ENCODE measurements at regions not wholly inside any gene's neighbourhood (a gene's known extent, or its start where the extent isn't known, plus 50 kb on each side); places are given as distances from the start of the nearest gene placed in this dataset.

DNA sequence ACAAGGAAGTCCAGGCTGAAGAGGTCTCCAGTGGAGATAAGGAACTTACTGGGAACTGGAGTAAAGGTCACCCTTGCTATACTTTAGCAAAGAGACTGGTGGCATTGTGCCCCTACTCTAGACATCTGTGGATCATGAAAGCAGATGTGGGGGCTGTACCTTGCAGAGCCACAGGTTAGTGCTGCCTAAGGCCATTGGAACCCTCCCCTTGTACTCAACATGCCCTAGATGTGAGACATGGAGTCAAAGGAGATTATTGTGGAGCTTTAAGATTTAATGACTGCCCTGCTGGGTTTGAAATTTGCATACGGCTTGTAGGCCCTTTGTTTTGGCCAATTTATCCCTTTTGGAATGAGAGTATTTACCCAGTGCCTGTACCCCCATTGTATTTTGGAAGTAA is 397.3 kb upstream of the GRIN3A start (continued):
- TF ChIP-seq, protein P1, sequence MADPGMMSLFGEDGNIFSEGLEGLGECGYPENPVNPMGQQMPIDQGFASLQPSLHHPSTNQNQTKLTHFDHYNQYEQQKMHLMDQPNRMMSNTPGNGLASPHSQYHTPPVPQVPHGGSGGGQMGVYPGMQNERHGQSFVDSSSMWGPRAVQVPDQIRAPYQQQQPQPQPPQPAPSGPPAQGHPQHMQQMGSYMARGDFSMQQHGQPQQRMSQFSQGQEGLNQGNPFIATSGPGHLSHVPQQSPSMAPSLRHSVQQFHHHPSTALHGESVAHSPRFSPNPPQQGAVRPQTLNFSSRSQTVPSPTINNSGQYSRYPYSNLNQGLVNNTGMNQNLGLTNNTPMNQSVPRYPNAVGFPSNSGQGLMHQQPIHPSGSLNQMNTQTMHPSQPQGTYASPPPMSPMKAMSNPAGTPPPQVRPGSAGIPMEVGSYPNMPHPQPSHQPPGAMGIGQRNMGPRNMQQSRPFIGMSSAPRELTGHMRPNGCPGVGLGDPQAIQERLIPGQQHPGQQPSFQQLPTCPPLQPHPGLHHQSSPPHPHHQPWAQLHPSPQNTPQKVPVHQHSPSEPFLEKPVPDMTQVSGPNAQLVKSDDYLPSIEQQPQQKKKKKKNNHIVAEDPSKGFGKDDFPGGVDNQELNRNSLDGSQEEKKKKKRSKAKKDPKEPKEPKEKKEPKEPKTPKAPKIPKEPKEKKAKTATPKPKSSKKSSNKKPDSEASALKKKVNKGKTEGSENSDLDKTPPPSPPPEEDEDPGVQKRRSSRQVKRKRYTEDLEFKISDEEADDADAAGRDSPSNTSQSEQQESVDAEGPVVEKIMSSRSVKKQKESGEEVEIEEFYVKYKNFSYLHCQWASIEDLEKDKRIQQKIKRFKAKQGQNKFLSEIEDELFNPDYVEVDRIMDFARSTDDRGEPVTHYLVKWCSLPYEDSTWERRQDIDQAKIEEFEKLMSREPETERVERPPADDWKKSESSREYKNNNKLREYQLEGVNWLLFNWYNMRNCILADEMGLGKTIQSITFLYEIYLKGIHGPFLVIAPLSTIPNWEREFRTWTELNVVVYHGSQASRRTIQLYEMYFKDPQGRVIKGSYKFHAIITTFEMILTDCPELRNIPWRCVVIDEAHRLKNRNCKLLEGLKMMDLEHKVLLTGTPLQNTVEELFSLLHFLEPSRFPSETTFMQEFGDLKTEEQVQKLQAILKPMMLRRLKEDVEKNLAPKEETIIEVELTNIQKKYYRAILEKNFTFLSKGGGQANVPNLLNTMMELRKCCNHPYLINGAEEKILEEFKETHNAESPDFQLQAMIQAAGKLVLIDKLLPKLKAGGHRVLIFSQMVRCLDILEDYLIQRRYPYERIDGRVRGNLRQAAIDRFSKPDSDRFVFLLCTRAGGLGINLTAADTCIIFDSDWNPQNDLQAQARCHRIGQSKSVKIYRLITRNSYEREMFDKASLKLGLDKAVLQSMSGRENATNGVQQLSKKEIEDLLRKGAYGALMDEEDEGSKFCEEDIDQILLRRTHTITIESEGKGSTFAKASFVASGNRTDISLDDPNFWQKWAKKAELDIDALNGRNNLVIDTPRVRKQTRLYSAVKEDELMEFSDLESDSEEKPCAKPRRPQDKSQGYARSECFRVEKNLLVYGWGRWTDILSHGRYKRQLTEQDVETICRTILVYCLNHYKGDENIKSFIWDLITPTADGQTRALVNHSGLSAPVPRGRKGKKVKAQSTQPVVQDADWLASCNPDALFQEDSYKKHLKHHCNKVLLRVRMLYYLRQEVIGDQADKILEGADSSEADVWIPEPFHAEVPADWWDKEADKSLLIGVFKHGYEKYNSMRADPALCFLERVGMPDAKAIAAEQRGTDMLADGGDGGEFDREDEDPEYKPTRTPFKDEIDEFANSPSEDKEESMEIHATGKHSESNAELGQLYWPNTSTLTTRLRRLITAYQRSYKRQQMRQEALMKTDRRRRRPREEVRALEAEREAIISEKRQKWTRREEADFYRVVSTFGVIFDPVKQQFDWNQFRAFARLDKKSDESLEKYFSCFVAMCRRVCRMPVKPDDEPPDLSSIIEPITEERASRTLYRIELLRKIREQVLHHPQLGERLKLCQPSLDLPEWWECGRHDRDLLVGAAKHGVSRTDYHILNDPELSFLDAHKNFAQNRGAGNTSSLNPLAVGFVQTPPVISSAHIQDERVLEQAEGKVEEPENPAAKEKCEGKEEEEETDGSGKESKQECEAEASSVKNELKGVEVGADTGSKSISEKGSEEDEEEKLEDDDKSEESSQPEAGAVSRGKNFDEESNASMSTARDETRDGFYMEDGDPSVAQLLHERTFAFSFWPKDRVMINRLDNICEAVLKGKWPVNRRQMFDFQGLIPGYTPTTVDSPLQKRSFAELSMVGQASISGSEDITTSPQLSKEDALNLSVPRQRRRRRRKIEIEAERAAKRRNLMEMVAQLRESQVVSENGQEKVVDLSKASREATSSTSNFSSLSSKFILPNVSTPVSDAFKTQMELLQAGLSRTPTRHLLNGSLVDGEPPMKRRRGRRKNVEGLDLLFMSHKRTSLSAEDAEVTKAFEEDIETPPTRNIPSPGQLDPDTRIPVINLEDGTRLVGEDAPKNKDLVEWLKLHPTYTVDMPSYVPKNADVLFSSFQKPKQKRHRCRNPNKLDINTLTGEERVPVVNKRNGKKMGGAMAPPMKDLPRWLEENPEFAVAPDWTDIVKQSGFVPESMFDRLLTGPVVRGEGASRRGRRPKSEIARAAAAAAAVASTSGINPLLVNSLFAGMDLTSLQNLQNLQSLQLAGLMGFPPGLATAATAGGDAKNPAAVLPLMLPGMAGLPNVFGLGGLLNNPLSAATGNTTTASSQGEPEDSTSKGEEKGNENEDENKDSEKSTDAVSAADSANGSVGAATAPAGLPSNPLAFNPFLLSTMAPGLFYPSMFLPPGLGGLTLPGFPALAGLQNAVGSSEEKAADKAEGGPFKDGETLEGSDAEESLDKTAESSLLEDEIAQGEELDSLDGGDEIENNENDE (IDR thresholded peaks at IDR 0.05; ENCODE audit: insufficient replicate concordance, low read length): no peak
- no peak for TF ChIP-seq SRF (IDR thresholded peaks at IDR 0.05; ENCODE audit: low read depth, low read length)
- no peak for TF ChIP-seq EGR1 (IDR thresholded peaks at IDR 0.05; ENCODE audit: borderline replicate concordance, low read depth, low read length)
- no peak for TF ChIP-seq RNF2 (IDR thresholded peaks at IDR 0.05; ENCODE audit: borderline replicate concordance, low read depth, low read length, missing control alignments, poor library complexity, severe bottlenecking)
- TF ChIP-seq, protein P2, sequence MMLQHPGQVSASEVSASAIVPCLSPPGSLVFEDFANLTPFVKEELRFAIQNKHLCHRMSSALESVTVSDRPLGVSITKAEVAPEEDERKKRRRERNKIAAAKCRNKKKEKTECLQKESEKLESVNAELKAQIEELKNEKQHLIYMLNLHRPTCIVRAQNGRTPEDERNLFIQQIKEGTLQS (IDR thresholded peaks at IDR 0.05; ENCODE audit: insufficient read depth, low read depth, low read length): no peak
- TF ChIP-seq NRF1 (IDR thresholded peaks at IDR 0.05; ENCODE audit: low read depth, low read length): no peak
- no peak for TF ChIP-seq MAFK (IDR thresholded peaks at IDR 0.05; ENCODE audit: low read depth, low read length)
- TF ChIP-seq BACH1 (IDR thresholded peaks at IDR 0.05; ENCODE audit: low read length): no peak
- no peak for TF ChIP-seq SIN3A (conservative IDR thresholded peaks at IDR 0.05 in 1 of 2, IDR thresholded peaks at IDR 0.05 in 1 of 2; ENCODE audit: low read depth in 1 of 2, low read length in 2 of 2)

Data from H1 (cell line).